ENCODE measurements at regions not wholly inside any gene's neighbourhood (a gene's known extent, or its start where the extent isn't known, plus 50 kb on each side); places are given as distances from the start of the nearest gene placed in this dataset.

- TF ChIP-seq CTCF (IDR thresholded peaks at IDR 0.05; ENCODE audit: unreplicated experiment) = no peak
These were observed 74.0 kb upstream of the SOX1 start for GRCh38 chr13:111992911-111993310.

GRCh38 chr13:111993691-111994090 is 73.3 kb upstream of the SOX1 start:
- DNase-seq (ENCODE audit: low spot score in 2 of 2, unreplicated experiment in 2 of 2) = no peak
- H3K27me3 Mint-ChIP-seq (ENCODE audit: low read depth) = peaks cover 25% of the 10 kb centered on the region
- peaks cover 37% of the 10 kb centered on the region for H3K9me3 Mint-ChIP-seq
- H3K4me3 Mint-ChIP-seq = no peak overlapping the region
- no peak overlapping the region for H3K27ac Mint-ChIP-seq
- H3K36me3 Mint-ChIP-seq = peaks cover 3% of the 10 kb centered on the region
- TF ChIP-seq CTCF (IDR thresholded peaks at IDR 0.05; ENCODE audit: unreplicated experiment) = no peak
- H3K4me1 Mint-ChIP-seq = no peaks in the 10 kb centered on the region

More at GRCh38 chr13:111992911-111993310, 74.0 kb upstream of the SOX1 start:
- Mint-ChIP-seq H3K27ac (no peak overlapping the region), H3K36me3 (peaks cover 3% of the 10 kb centered on the region), H3K27me3 (ENCODE audit: low read depth) (peaks cover 18% of the 10 kb centered on the region), H3K4me1 (no peaks in the 10 kb centered on the region), H3K9me3 (peaks cover 41% of the 10 kb centered on the region), H3K4me3 (no peak overlapping the region)
- no peak for DNase-seq (ENCODE audit: low spot score in 2 of 2, unreplicated experiment in 2 of 2)

GRCh38 chr13:111994578-111994977 is 72.4 kb upstream of the SOX1 start:
- no peak for TF ChIP-seq CTCF (IDR thresholded peaks at IDR 0.05; ENCODE audit: unreplicated experiment)
- H3K4me1 Mint-ChIP-seq = no peaks in the 10 kb centered on the region
- H3K4me3 Mint-ChIP-seq = no peak overlapping the region
- H3K27me3 Mint-ChIP-seq (ENCODE audit: low read depth) = peaks cover 34% of the 10 kb centered on the region
- peaks cover 3% of the 10 kb centered on the region for H3K36me3 Mint-ChIP-seq
- H3K9me3 Mint-ChIP-seq = peaks cover 31% of the 10 kb centered on the region
- H3K27ac Mint-ChIP-seq = no peak overlapping the region
- no peak for DNase-seq (ENCODE audit: low spot score in 2 of 2, unreplicated experiment in 2 of 2)

- Mint-ChIP-seq H3K9me3 (peaks cover under 1% of the 10 kb centered on the region), H3K27ac (no peak overlapping the region), H3K36me3 (no peaks in the 10 kb centered on the region), H3K27me3 (ENCODE audit: low read depth) (peaks cover 60% of the 10 kb centered on the region), H3K4me1 (no peaks in the 10 kb centered on the region), H3K4me3 (no peak overlapping the region)
- TF ChIP-seq CTCF (IDR thresholded peaks at IDR 0.05; ENCODE audit: unreplicated experiment) = no peak
- DNase-seq (ENCODE audit: low spot score in 2 of 2, unreplicated experiment in 2 of 2) = no peak
These were observed 67.6 kb upstream of the SOX1 start for GRCh38 chr13:111999352-111999751.

- H3K4me3 Mint-ChIP-seq = no peak overlapping the region
- H3K27ac Mint-ChIP-seq = no peak overlapping the region
- no peaks in the 10 kb centered on the region for H3K36me3 Mint-ChIP-seq
- no peak for DNase-seq (ENCODE audit: low spot score in 2 of 2, unreplicated experiment in 2 of 2)
- TF ChIP-seq CTCF (IDR thresholded peaks at IDR 0.05; ENCODE audit: unreplicated experiment) = no peak
- H3K27me3 Mint-ChIP-seq (ENCODE audit: low read depth) = peaks cover 67% of the 10 kb centered on the region
- no peaks in the 10 kb centered on the region for H3K4me1 Mint-ChIP-seq
- H3K9me3 Mint-ChIP-seq = peaks cover 6% of the 10 kb centered on the region
These were observed 66.1 kb upstream of the SOX1 start for GRCh38 chr13:112000888-112001287.

- Mint-ChIP-seq H3K4me3 (no peak overlapping the region), H3K4me1 (no peaks in the 10 kb centered on the region), H3K27me3 (ENCODE audit: low read depth) (peaks cover 69% of the 10 kb centered on the region), H3K9me3 (peaks cover 10% of the 10 kb centered on the region), H3K27ac (no peak overlapping the region), H3K36me3 (no peaks in the 10 kb centered on the region)
- TF ChIP-seq CTCF (IDR thresholded peaks at IDR 0.05; ENCODE audit: unreplicated experiment) = no peak
- no peak for DNase-seq (ENCODE audit: low spot score in 2 of 2, unreplicated experiment in 2 of 2)
These were observed 65.4 kb upstream of the SOX1 start for GRCh38 chr13:112001571-112001970.
